Cardiac muscle cell (in vitro differentiated cells and primary cell): ENCODE measurements at regions not wholly inside any gene's neighbourhood (a gene's known extent, or its start where the extent isn't known, plus 50 kb on each side); places are given as distances from the start of the nearest gene placed in this dataset.

Source experiments
- DNase-seq, 2 donors: peaks; one replicate each; pipeline versions ENCODE4 v3.0.0 to v3.0.0-alpha.2; 2010 to 2017; ENCODE audit warnings: low read depth in 1 of 2, low spot score in 1 of 2
- H3K27ac ChIP-seq: fragments of 200-600 bp; sonication (generic); 2 replicates; pipeline ENCODE4 v1.5.1; 2016
- H3K27me3 ChIP-seq: fragments of 200-600 bp; sonication (generic); 2 replicates; pipeline ENCODE4 v1.6.0; 2016; ENCODE audit warnings: control low read depth
- H3K36me3 ChIP-seq: fragments of 200-600 bp; sonication (generic); 2 replicates; pipeline ENCODE4 v1.5.1; 2016; ENCODE audit warnings: control low read depth
- H3K4me1 ChIP-seq: fragments of 200-600 bp; sonication (generic); 2 replicates; pipeline ENCODE4 v1.8.1; 2017; ENCODE audit warnings: low read depth, mild to moderate bottlenecking, mixed run types
- H3K4me3 ChIP-seq: fragments of 200-600 bp; sonication (generic); 2 replicates; pipeline ENCODE4 v1.5.1; 2016; ENCODE audit warnings: mild to moderate bottlenecking
- H3K9me3 ChIP-seq: fragments of 200-600 bp; sonication (generic); 2 replicates; pipeline ENCODE4 v1.5.1; 2017; ENCODE audit warnings: low read depth, mild to moderate bottlenecking, control low read depth
- CTCF ChIP-seq: IDR thresholded peaks from 2 replicates; pipeline ENCODE4 v1.5.1; 2012; ENCODE audit warnings: low read depth, mild to moderate bottlenecking, low read length

- peak in 1 of 2 donors; percentile 28 for DNase-seq
- H3K27me3 ChIP-seq, result no peaks in the 10 kb centered on the region
- no peak overlapping the region for H3K4me3 ChIP-seq
- H3K27ac ChIP-seq, result no peak overlapping the region
- H3K36me3 ChIP-seq, result no peaks in the 10 kb centered on the region
- no peak for TF ChIP-seq CTCF
- no peaks in the 10 kb centered on the region for H3K9me3 ChIP-seq
- no peaks in the 10 kb centered on the region for H3K4me1 ChIP-seq
Measured at GRCh38 chr1:100628631-100629081, 90.7 kb downstream of the GPR88 start.

GRCh38 chr1:100629391-100629790, 90.2 kb upstream of the VCAM1 start:
- H3K4me1 ChIP-seq, result no peaks in the 10 kb centered on the region
- TF ChIP-seq CTCF, result no peak
- H3K9me3 ChIP-seq, result no peaks in the 10 kb centered on the region
- no peak overlapping the region for H3K27ac ChIP-seq
- no peaks in the 10 kb centered on the region for H3K27me3 ChIP-seq
- no peak for DNase-seq
- no peaks in the 10 kb centered on the region for H3K36me3 ChIP-seq
- no peak overlapping the region for H3K4me3 ChIP-seq

- no peak for TF ChIP-seq CTCF
Measured at GRCh38 chr1:100631015-100631551, 88.5 kb upstream of the VCAM1 start.

GRCh38 chr1:100642826-100643225, 76.7 kb upstream of the VCAM1 start:
- H3K27ac ChIP-seq, result no peak overlapping the region
- no peaks in the 10 kb centered on the region for H3K36me3 ChIP-seq
- TF ChIP-seq CTCF, result no peak
- H3K9me3 ChIP-seq, result no peaks in the 10 kb centered on the region
- no peak for DNase-seq
- no peaks in the 10 kb centered on the region for H3K27me3 ChIP-seq
- peaks cover 8% of the 10 kb centered on the region for H3K4me1 ChIP-seq
- no peak overlapping the region for H3K4me3 ChIP-seq

More at GRCh38 chr1:100631015-100631551, 88.5 kb upstream of the VCAM1 start:
- H3K9me3 ChIP-seq, result no peaks in the 10 kb centered on the region
- no peaks in the 10 kb centered on the region for H3K36me3 ChIP-seq
- H3K4me1 ChIP-seq, result no peaks in the 10 kb centered on the region
- no peaks in the 10 kb centered on the region for H3K27me3 ChIP-seq
- peak in 1 of 2 donors; percentile 84 for DNase-seq
- no peak overlapping the region for H3K27ac ChIP-seq
- no peak overlapping the region for H3K4me3 ChIP-seq

- H3K4me3 ChIP-seq, result no peak overlapping the region
- H3K27me3 ChIP-seq, result no peaks in the 10 kb centered on the region
- peak in 1 of 2 donors; percentile 67 for DNase-seq
- no peaks in the 10 kb centered on the region for H3K9me3 ChIP-seq
- TF ChIP-seq CTCF, result no peak
- no peaks in the 10 kb centered on the region for H3K36me3 ChIP-seq
- no peak overlapping the region for H3K27ac ChIP-seq
- peaks cover 8% of the 10 kb centered on the region for H3K4me1 ChIP-seq
Measured at GRCh38 chr1:100643471-100644196, 75.9 kb upstream of the VCAM1 start.
